ENCODE measurements at regions not wholly inside any gene's neighbourhood (a gene's known extent, or its start where the extent isn't known, plus 50 kb on each side); places are given as distances from the start of the nearest gene placed in this dataset.

GRCh38 chr13:74413482-74413881 lies 279.3 kb upstream of the KLF12 start:
- Histone ChIP-seq H3K36me3 (replicated peaks in 1 of 2; ENCODE audit: control insufficient read depth in 1 of 2, insufficient read depth in 2 of 2, low read length in 1 of 2) (no peaks in the 10 kb centered on the region), H3K9me3 (no peaks in the 10 kb centered on the region), H3K27ac (ENCODE audit: low read depth in 2 of 2, low read length in 1 of 2) (no peak overlapping the region), H3K9me2 (no peaks in the 10 kb centered on the region), H3K27me3 (ENCODE audit: insufficient read depth) (no peaks in the 10 kb centered on the region), H4K20me1 (ENCODE audit: insufficient read depth) (no peaks in the 10 kb centered on the region), H3K4me1 (ENCODE audit: control insufficient read depth in 1 of 2, insufficient read depth in 2 of 2, low read depth in 1 of 2, low read length in 1 of 2) (no peaks in the 10 kb centered on the region; a peak in 1 of 4 replicates), H3K9ac (no peak overlapping the region), H3K4me3 (ENCODE audit: low read depth in 2 of 2, low read length in 1 of 2) (no peak overlapping the region), H3F3A (replicated peaks; ENCODE audit: insufficient read depth) (no peaks in the 10 kb centered on the region), H3K79me2 (ENCODE audit: insufficient read depth) (no peaks in the 10 kb centered on the region), H2AFZ (ENCODE audit: low read depth) (no peak overlapping the region), H3K4me2 (no peak overlapping the region)
- ChIA-PET POLR2A (no interaction called here), CTCF (interaction anchor here (1.9 kb wide), 1 partner anchor 806 kb away, joined by 4 read pairs; no protein-coding TSS in a partner anchor)
- DNase-seq, result no peak
- TF ChIP-seq RFX5 (IDR thresholded peaks at IDR 0.05; ENCODE audit: low read length) (no peak), TAF1 (IDR thresholded peaks at IDR 0.05; ENCODE audit: borderline replicate concordance, low read depth, low read length) (no peak)
- TF ChIP-seq, protein P1, sequence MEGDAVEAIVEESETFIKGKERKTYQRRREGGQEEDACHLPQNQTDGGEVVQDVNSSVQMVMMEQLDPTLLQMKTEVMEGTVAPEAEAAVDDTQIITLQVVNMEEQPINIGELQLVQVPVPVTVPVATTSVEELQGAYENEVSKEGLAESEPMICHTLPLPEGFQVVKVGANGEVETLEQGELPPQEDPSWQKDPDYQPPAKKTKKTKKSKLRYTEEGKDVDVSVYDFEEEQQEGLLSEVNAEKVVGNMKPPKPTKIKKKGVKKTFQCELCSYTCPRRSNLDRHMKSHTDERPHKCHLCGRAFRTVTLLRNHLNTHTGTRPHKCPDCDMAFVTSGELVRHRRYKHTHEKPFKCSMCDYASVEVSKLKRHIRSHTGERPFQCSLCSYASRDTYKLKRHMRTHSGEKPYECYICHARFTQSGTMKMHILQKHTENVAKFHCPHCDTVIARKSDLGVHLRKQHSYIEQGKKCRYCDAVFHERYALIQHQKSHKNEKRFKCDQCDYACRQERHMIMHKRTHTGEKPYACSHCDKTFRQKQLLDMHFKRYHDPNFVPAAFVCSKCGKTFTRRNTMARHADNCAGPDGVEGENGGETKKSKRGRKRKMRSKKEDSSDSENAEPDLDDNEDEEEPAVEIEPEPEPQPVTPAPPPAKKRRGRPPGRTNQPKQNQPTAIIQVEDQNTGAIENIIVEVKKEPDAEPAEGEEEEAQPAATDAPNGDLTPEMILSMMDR (IDR thresholded peaks at IDR 0.05), result no peak
- WGBS (ENCODE audit: low lambda C conversion rate), result 71% methylated on average over 5 of the region's 8 CpGs

DNA sequence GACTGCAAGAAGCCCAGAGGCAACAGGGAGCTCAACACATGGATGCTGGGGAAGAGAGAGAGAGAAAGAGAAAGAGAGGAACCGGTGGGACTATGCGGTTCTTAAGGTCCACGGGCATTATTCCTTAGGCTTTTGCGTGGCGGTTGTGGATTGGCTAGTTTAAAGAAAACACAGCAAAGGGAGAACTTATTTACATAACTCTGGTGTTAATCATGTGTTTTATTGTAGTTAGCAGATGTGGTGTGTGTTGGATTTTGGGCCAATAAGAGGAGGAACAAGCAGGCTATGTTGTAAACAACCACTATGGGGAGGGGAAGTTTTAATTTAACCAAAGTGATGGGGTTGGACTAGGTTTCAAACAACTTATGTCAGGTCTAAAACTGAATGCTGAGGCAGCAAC lies 275.3 kb upstream of the KLF12 start:
- H3K36me3 ChIP-seq (replicated peaks in 1 of 2; ENCODE audit: control insufficient read depth in 1 of 2, insufficient read depth in 2 of 2, low read length in 1 of 2), result no peaks in the 10 kb centered on the region
- H3K79me2 ChIP-seq (ENCODE audit: insufficient read depth), result no peaks in the 10 kb centered on the region
- TF ChIP-seq RCOR1 (IDR thresholded peaks at IDR 0.05; ENCODE audit: low read length) (no peak), TEAD4 (IDR thresholded peaks at IDR 0.05; ENCODE audit: borderline replicate concordance, insufficient read depth) (no peak), NFIC (IDR thresholded peaks at IDR 0.05; ENCODE audit: borderline replicate concordance) (no peak), RAD21 (IDR thresholded peaks at IDR 0.05; ENCODE audit: low read length) (no peak), FOXJ3 (CRISPR knock-in tag; IDR thresholded peaks at IDR 0.05) (no peak), GATA2 (CRISPR knock-in tag; IDR thresholded peaks at IDR 0.05) (no peak), USF2 (IDR thresholded peaks at IDR 0.05; ENCODE audit: borderline replicate concordance, low read depth, low read length) (no peak), IRF3 (IDR thresholded peaks at IDR 0.05; ENCODE audit: low read depth, low read length) (no peak), EP300 (IDR thresholded peaks at IDR 0.05; ENCODE audit: borderline replicate concordance in 1 of 2, low read depth in 1 of 2, low read length in 1 of 2) (no peak), SIN3A (IDR thresholded peaks at IDR 0.05; ENCODE audit: borderline replicate concordance, low read depth, low read length) (no peak)
- TF ChIP-seq, protein P2, sequence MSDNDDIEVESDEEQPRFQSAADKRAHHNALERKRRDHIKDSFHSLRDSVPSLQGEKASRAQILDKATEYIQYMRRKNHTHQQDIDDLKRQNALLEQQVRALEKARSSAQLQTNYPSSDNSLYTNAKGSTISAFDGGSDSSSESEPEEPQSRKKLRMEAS (IDR thresholded peaks at IDR 0.05; ENCODE audit: low read depth), result no peak
- TF ChIP-seq, protein P1 (IDR thresholded peaks at IDR 0.05), result no peak
- no peak overlapping the region for H2AFZ ChIP-seq (ENCODE audit: low read depth)
- H3K9me3 ChIP-seq, result no peaks in the 10 kb centered on the region
- H3K4me3 ChIP-seq (ENCODE audit: low read depth in 2 of 2, low read length in 1 of 2), result no peak overlapping the region
- no peaks in the 10 kb centered on the region for H3K27me3 ChIP-seq (ENCODE audit: insufficient read depth)
- no peak overlapping the region for H3K27ac ChIP-seq (ENCODE audit: low read depth in 2 of 2, low read length in 1 of 2)
- DNase-seq, result no peak
- no peaks in the 10 kb centered on the region for H4K20me1 ChIP-seq (ENCODE audit: insufficient read depth)
- no peaks in the 10 kb centered on the region for H3F3A ChIP-seq (replicated peaks; ENCODE audit: insufficient read depth)
- WGBS (ENCODE audit: low lambda C conversion rate), result 62% methylated on average over 5 of the region's 5 CpGs
- no peak overlapping the region for H3K9ac ChIP-seq
- H3K4me1 ChIP-seq (ENCODE audit: control insufficient read depth in 1 of 2, insufficient read depth in 2 of 2, low read depth in 1 of 2, low read length in 1 of 2), result no peaks in the 10 kb centered on the region
- H3K9me2 ChIP-seq, result no peaks in the 10 kb centered on the region
- H3K4me2 ChIP-seq, result no peak overlapping the region
- CTCF ChIA-PET, result no interaction called here
- POLR2A ChIA-PET, result no interaction called here
